GM12872 (cell line): ENCODE measurements at regions not wholly inside any gene's neighbourhood (a gene's known extent, or its start where the extent isn't known, plus 50 kb on each side); places are given as distances from the start of the nearest gene placed in this dataset.

Experiments used
- CTCF ChIP-seq: IDR thresholded peaks from 3 replicates; pipeline ENCODE4 v1.5.1; 2011; ENCODE audit warnings: low read depth, mild to moderate bottlenecking, low read length, moderate library complexity; ENCODE audit not compliant: insufficient read depth

DNA sequence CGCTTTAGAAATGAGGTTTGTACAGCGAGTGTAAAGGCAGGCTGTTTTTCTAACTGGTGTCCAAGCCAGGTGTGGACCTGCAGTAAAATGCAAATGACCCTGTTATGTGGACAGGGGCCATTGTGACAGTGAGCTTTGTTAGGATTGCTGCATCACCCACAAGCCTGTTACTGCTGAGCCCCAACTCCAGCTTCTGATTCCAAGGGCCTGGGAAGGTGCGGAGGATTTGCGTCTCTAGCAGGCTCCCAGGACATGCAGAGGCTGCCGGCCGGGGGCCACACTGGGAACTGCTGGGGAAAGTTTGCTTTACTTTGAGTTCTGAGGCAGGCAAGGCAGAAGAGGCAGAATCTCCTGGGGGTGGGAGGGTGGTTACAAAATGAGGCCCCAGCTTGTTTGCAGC is 164.1 kb downstream of the GLI2 start:
- TF ChIP-seq CTCF: no peak

DNA sequence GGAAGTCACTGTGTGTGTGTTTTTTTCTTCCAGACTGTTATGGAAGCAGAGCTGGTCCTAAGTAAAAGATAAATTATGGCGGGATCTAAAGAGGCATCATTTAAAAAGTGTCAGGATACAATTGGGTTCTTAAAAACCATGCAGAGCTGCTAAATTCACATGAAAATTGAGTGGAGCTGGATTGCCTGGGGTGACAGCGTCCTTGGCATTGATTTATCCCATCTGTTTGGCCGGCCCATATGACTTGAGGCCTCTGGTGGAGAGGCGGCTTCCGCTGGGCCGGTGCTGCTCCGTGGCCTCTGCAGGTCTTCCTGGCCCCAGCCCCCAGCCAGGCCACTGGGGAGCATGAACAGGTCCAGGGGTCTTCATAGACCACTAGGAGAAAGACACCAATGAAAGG is 165.5 kb downstream of the GLI2 start:
- TF ChIP-seq CTCF: no peak

GRCh38 chr2:120902592-120902991 is 166.9 kb downstream of the GLI2 start:
- no peak for TF ChIP-seq CTCF

- no peak for TF ChIP-seq CTCF
Measured at GRCh38 chr2:120904379-120904778, 168.7 kb downstream of the GLI2 start.

DNA sequence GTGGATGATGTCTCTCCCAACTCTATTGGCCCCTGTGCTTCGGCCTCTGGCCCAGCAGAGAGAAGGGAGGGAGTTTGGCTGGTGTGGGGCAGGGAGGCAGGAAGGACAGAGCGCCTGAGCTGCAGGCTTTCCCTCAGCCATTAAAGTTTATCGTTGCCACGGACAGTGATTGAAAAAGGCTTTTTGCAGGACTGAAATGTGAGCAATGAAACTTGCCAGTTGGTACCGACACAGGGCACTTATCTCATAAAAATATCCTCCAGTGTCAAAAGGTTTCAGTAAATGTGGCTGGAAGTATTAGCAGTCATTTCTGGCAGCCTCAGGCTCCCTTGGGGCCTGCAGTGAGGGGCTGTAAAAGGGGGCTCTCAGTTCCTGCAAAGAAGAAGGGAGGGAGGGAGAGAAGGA is 169.2 kb downstream of the GLI2 start:
- no peak for TF ChIP-seq CTCF

GRCh38 chr2:120905298-120905697 is 169.6 kb downstream of the GLI2 start:
- no peak for TF ChIP-seq CTCF

- no peak for TF ChIP-seq CTCF
Measured at GRCh38 chr2:120905824-120906571, 170.3 kb downstream of the GLI2 start.

DNA sequence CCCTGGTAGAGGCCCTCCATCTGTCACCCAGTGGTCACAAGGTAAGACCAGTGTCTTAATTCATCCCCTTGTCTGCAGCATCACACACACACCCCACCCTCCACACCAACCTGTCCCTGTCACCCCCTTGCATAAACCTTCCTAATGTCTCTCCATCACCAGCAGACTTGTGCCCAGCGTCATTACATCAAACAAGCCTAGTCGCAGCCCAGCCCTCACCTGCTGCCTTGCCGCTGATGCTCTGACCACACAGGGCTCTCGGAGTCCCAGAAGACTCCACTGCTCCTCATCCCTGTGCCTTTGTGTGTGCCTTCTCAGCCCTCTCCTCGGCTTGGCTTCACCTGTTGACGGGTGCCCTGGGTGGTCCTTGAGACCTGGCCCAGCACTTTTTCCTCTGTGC is 171.2 kb downstream of the GLI2 start:
- no peak for TF ChIP-seq CTCF
